ENCODE measurements at regions not wholly inside any gene's neighbourhood (a gene's known extent, or its start where the extent isn't known, plus 50 kb on each side); places are given as distances from the start of the nearest gene placed in this dataset.

DNA sequence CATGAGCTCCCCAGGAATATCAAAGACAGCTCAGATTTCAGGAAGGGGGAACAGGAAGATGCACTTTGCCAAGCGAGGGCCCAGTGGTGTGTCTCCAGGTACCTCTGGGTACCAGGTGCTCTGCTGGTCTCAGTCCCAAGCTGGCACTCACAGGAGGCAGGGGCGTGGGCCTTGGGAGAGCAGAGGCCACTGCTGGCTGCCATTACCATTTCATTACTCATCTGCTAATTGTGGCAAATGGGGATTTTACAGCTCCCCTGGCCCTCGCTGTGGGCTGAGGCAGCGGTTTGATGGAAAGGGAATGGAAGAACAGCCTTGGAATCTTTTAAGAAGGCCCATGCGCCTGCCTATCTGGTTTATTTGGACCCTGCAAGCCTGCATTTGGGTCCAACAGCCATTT is 192.0 kb upstream of the NAV2 start:
- Mint-ChIP-seq H3K27me3 (ENCODE audit: low read depth) (peaks cover 4% of the 10 kb centered on the region), H3K4me3 (no peak overlapping the region), H3K4me1 (ENCODE audit: low read depth) (no peaks in the 10 kb centered on the region), H3K36me3 (ENCODE audit: insufficient read depth) (no peaks in the 10 kb centered on the region), H3K9me3 (no peaks in the 10 kb centered on the region)
- ATAC-seq, result no peak
- DNase-seq, result no peak

DNA sequence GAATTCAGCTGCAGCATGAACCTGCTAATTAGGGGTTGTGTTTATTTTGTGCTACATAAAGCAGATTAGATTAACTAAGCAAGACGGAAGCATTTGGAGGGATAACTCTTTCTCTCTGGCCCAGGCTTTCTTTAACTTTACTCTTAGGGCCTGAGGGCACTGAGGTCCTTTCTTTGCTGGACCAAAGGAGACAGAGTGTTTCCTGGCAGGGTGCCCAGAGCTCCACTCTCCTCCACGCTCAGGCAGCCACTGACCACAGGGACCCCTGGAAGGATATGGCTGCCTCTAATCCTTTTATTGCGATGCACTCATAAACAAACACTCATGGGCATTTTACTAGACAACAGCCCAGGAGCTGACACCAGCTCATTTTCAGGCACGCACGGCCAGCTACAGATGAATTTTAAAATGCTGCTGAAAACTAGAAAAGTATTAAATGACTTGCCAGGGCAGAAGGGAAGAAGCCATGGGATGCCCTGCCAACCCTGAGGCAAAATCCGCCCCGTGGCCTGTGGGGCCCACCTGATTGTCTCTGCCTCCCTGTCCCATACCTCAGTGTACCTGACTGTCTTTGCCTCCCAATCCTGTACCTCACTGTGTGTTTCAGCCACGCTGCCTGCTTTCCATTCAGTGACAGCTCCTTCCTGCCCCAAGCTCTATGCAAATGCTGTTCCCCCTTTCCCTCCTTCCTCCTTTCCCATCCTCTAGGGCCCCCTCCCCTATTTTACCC is 192.6 kb upstream of the NAV2 start:
- ATAC-seq, result no peak
- peaks cover 2% of the 10 kb centered on the region for H3K27me3 Mint-ChIP-seq (ENCODE audit: low read depth)
- H3K36me3 Mint-ChIP-seq (ENCODE audit: insufficient read depth), result no peaks in the 10 kb centered on the region
- no peaks in the 10 kb centered on the region for H3K9me3 Mint-ChIP-seq
- DNase-seq, result no peak
- no peaks in the 10 kb centered on the region for H3K4me1 Mint-ChIP-seq (ENCODE audit: low read depth)
- no peak overlapping the region for H3K4me3 Mint-ChIP-seq

DNA sequence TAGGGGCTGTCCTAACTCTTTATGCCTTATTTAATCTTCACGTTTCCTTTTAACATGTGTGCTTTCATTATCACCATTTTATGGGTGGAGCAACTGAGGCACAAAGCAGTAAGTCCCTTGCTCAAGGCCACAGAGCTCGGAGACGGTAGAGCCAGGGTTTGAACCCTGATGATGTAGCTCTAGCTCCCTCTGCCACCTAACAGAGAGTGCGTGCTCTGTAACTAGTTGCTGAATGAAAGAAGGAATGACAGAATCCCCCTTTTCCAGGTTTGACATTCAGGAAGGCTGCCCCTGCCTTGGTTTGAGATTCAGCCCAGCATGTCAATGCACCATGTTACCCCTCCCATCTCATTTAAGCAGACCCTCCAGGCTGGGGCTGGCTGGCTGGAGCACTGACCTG is 193.3 kb upstream of the NAV2 start:
- H3K27me3 Mint-ChIP-seq (ENCODE audit: low read depth), result peaks cover 2% of the 10 kb centered on the region
- no peaks in the 10 kb centered on the region for H3K9me3 Mint-ChIP-seq
- no peak overlapping the region for H3K4me3 Mint-ChIP-seq
- DNase-seq (no peak), ATAC-seq (no peak)
- H3K36me3 Mint-ChIP-seq (ENCODE audit: insufficient read depth), result no peaks in the 10 kb centered on the region
- H3K4me1 Mint-ChIP-seq (ENCODE audit: low read depth), result no peaks in the 10 kb centered on the region

DNA sequence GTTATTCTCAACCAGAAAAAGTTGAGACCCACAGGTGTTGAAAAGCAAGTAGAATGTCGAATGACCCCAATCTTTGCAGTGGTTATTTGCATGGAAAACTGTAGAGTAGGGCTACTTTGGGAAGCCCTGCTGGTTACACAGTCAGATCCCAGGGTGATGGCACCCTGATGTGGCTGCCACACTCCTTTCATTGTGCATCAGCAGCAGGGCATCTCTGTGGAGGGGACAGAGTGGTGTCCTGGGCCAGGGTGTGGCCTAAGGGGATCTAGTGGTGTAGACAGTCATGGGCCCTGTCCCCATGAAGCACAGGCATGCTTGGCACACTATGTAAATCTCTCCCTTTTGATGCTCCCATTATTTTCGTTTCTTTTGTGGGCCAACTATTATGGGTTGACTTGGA is 199.4 kb upstream of the NAV2 start:
- DNase-seq (no peak), ATAC-seq (no peak)
- Mint-ChIP-seq H3K9me3 (no peaks in the 10 kb centered on the region), H3K36me3 (ENCODE audit: insufficient read depth) (no peaks in the 10 kb centered on the region), H3K4me1 (ENCODE audit: low read depth) (no peaks in the 10 kb centered on the region), H3K4me3 (no peak overlapping the region), H3K27me3 (ENCODE audit: low read depth) (peaks cover 24% of the 10 kb centered on the region)

DNA sequence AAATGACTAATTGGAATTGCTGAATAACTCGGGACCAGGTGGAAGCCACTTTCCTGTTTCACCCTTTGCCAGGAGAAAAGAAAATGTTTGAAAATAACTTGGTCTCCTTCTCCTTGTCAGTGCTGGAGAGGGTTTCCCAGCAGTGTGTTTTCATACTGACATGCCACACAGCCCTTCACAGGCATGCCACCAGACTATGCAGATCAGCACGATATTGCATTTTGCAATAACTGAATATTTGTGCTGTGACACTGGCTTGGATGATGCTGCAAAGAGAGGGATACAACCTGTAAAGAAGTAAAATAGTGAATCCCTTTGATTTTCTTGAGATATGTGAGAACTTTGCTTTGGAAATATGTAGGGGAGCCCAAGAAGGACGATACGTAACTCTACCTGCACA is 200.0 kb upstream of the NAV2 start:
- no peaks in the 10 kb centered on the region for H3K4me1 Mint-ChIP-seq (ENCODE audit: low read depth)
- ATAC-seq (no peak), DNase-seq (no peak)
- no peaks in the 10 kb centered on the region for H3K9me3 Mint-ChIP-seq
- H3K4me3 Mint-ChIP-seq, result no peak overlapping the region
- no peaks in the 10 kb centered on the region for H3K36me3 Mint-ChIP-seq (ENCODE audit: insufficient read depth)
- H3K27me3 Mint-ChIP-seq (ENCODE audit: low read depth), result peaks cover 24% of the 10 kb centered on the region

DNA sequence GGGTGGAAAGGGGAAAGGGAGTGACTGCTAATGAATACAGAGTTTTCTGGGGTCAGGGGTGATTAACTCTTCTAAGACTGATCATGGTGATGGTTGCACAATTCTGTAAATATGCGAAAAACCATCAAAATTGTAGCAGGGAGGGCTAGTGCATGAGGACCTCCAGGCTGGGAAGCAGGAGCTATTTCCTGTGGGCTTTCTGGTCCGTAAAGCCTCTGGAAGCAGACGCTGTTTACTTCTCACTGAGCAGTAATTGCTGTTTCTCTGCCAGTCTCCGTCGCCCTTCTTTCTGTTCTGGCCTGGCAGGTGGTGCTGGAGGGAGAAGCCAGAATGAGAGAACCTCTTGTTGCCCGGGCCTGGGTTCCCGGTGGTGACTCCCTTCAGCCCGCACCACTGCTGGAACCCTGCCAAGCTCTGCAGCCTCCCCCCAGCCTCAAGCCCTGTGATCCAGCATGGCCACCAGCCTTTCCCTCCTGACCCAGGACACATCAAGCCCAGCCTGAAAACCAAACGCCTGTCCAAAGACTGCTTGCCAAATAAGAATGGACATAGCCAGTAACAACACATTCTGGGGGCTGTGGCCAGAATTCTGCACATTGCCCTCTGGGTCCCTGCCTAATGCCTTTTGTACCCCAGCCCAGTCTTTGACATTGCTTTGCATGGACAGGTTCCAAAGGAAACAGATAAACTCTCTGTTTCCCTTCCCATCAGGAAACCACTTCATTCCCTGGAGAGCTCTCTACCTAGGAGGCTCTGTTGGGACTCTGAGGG is 201.0 kb upstream of the NAV2 start:
- no peak for ATAC-seq

DNA sequence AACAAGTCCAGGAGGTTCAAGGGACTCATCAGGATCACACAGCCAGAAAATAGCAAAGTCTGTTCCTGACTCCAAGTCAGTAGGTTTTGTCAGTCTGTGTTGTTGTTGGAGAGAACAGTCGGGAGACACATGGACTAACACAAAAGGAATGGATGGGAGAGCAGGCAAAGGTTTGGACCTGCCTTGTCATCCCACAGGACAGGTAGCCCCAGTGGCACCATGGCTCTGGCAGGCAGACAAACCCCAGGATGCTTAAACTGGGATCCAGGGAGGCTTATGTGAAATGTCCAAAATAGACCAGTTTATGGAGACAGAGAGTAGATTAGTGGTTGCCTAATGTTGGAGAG is 201.6 kb upstream of the NAV2 start:
- Mint-ChIP-seq H3K9me3 (no peaks in the 10 kb centered on the region), H3K4me3 (no peak overlapping the region), H3K4me1 (ENCODE audit: low read depth) (no peaks in the 10 kb centered on the region), H3K36me3 (ENCODE audit: insufficient read depth) (no peaks in the 10 kb centered on the region), H3K27me3 (ENCODE audit: low read depth) (peaks cover 26% of the 10 kb centered on the region)
- no peak for DNase-seq
- ATAC-seq, result no peak

More for the DNA sequence above, 201.0 kb upstream of the NAV2 start:
- Mint-ChIP-seq H3K9me3 (no peaks in the 10 kb centered on the region), H3K4me3 (no peak overlapping the region), H3K36me3 (ENCODE audit: insufficient read depth) (no peaks in the 10 kb centered on the region), H3K27me3 (ENCODE audit: low read depth) (peaks cover 24% of the 10 kb centered on the region), H3K4me1 (ENCODE audit: low read depth) (no peaks in the 10 kb centered on the region)
- DNase-seq, result no peak

DNA sequence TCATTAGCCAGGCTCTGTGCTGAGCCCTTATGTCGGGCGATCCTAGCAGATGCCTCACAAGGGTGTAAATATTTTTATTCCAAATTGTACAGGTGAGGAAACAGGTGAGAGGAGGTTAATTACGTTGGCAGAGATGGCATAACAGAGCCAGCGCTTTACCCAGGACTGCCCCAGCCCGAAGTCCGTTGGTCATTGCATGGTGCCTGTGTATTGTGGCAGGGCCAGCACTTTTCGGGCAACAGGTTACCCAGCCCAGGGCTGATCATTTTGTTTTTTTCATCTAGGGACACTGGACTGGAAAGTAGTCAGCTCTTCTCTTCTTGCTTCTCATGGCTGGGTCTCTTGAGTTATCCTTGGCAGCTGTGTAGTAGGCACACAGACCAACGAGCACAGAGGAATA is 202.2 kb upstream of the NAV2 start:
- Mint-ChIP-seq H3K9me3 (no peaks in the 10 kb centered on the region), H3K36me3 (ENCODE audit: insufficient read depth) (no peaks in the 10 kb centered on the region), H3K27me3 (ENCODE audit: low read depth) (peaks cover 24% of the 10 kb centered on the region), H3K4me1 (ENCODE audit: low read depth) (no peaks in the 10 kb centered on the region), H3K4me3 (no peak overlapping the region)
- ATAC-seq (no peak), DNase-seq (no peak)

DNA sequence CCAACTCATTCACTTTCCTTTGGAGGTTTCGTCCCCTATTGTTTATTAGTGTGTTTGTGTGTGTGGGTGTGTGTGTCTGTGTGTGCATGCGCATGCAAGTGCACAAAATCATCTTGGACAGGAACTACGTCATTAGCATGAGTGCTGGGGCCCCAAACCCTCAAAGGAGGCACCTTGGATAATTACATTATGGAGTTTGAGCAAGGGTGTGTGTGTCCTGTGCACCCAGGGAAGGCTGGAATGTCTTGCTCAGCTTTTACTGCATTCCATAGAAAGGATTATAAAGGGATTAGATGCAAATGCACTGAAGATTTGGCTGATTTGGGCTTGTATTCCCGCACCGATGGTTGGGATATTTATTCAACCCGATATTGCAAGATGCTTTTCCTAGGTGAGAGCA is 203.4 kb upstream of the NAV2 start:
- DNase-seq (no peak), ATAC-seq (no peak)
- no peaks in the 10 kb centered on the region for H3K9me3 Mint-ChIP-seq
- H3K4me3 Mint-ChIP-seq, result no peak overlapping the region
- H3K27me3 Mint-ChIP-seq (ENCODE audit: low read depth), result peaks cover 22% of the 10 kb centered on the region
- no peaks in the 10 kb centered on the region for H3K4me1 Mint-ChIP-seq (ENCODE audit: low read depth)
- H3K36me3 Mint-ChIP-seq (ENCODE audit: insufficient read depth), result no peaks in the 10 kb centered on the region

DNA sequence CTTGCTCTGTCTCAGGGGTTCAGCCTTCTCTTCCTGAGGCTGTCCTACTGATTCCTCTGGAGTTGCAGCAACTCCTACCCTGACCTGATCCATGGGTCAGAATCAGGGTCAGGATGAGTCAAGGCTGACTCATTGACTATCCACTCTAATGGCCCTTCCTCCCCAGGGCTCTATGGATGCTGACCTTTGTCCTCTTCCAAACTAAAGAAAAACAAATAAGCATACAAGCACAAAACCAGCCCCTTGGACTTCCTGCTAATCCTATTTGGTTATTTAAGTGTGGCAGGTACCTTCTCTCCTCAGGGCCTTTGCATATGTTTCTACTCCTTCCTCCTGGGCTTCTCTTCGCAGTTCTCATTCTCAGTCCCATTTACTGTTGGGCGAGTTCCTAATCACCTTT is 204.5 kb upstream of the NAV2 start:
- Mint-ChIP-seq H3K27me3 (ENCODE audit: low read depth) (peaks cover 18% of the 10 kb centered on the region), H3K4me1 (ENCODE audit: low read depth) (no peaks in the 10 kb centered on the region), H3K4me3 (no peak overlapping the region), H3K36me3 (ENCODE audit: insufficient read depth) (no peaks in the 10 kb centered on the region), H3K9me3 (no peaks in the 10 kb centered on the region)
- ATAC-seq, result no peak
- DNase-seq, result no peak

DNA sequence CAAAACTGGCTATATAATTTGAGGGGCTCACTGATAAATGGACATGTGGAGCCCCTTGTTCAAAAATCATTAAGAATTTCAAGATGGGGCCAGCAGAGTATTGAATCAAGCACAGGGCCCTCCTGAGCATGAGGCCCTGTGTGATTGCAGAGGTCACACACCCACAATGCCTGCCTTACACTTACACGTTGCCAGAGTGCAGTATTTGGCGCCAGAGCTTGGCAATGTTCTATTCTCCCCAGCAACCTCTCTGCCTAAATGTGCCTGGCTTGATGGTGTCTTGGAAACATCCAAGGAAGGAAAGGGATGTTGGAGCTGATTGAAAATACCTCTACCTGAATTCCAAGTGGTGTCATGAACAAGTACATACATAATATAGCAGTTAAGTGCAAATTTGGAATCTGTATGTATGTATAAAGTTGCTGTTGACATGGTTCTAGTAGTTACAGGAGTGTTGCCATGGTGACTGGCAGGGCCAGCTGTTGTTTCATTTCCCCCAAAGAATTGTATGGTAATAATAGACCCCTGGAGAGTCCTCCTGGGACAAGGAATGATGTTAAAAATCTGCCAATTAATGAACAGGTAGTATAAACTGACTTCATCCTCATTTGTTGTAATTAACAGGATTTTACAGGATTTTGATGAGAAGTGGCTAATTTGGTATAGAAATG is 205.7 kb upstream of the NAV2 start:
- Mint-ChIP-seq H3K9me3 (no peaks in the 10 kb centered on the region), H3K4me3 (no peak overlapping the region), H3K27me3 (ENCODE audit: low read depth) (peaks cover 14% of the 10 kb centered on the region), H3K36me3 (ENCODE audit: insufficient read depth) (no peaks in the 10 kb centered on the region), H3K4me1 (ENCODE audit: low read depth) (no peaks in the 10 kb centered on the region)
- ATAC-seq (no peak), DNase-seq (no peak)

DNA sequence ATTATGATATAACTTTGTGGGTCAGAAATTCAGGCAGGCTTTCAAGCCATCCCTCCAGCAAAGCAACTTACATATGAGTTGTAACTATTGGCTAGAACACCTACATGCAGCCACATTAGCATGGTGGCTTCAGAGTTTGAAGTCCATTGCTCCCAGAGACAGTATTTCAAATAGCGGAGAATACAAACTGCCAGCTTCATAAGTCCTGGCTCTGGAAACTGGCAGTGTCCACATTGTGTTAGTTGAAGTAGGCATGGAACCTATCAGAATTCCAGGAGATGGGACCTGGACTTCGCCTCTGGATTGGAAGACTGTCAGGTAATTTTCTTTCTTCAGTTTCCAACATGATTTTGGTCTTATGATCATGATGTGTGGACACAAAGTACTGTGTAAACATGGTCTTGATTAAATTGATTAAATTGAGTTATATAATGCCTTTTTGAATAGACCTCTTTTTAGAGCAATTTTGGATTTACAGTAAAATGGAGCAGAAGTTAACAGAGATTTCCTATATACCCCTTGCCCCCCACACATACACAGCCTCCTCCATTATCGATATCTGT is 209.9 kb upstream of the NAV2 start:
- DNase-seq (no peak), ATAC-seq (no peak)
- H3K9me3 Mint-ChIP-seq, result no peaks in the 10 kb centered on the region
- H3K4me1 Mint-ChIP-seq (ENCODE audit: low read depth), result no peaks in the 10 kb centered on the region
- H3K27me3 Mint-ChIP-seq (ENCODE audit: low read depth), result peaks cover 2% of the 10 kb centered on the region
- no peaks in the 10 kb centered on the region for H3K36me3 Mint-ChIP-seq (ENCODE audit: insufficient read depth)
- H3K4me3 Mint-ChIP-seq, result no peak overlapping the region

DNA sequence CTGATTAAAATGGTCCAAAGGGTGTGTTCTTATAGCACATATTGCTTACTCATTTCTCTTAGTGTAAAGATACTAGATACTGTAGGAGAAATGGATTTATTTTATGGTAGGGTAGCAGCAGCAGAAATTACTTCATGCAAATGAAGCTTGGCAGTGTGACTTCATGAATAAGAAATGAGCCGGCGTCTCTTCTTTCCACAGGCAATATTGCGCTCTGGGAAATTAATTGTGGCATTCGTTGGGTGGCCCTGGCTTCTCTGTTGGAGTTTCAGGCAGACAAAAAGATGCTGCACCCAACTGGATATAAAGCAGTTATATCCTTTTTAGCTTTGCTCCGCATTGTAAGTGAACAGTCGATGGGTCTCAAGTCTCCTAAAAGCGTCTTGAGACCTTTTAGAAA is 211.0 kb upstream of the NAV2 start:
- no peak for ATAC-seq
- Mint-ChIP-seq H3K27me3 (ENCODE audit: low read depth) (peaks cover 2% of the 10 kb centered on the region), H3K9me3 (no peaks in the 10 kb centered on the region), H3K4me3 (no peak overlapping the region), H3K36me3 (ENCODE audit: insufficient read depth) (no peaks in the 10 kb centered on the region), H3K4me1 (ENCODE audit: low read depth) (no peaks in the 10 kb centered on the region)
- no peak for DNase-seq

DNA sequence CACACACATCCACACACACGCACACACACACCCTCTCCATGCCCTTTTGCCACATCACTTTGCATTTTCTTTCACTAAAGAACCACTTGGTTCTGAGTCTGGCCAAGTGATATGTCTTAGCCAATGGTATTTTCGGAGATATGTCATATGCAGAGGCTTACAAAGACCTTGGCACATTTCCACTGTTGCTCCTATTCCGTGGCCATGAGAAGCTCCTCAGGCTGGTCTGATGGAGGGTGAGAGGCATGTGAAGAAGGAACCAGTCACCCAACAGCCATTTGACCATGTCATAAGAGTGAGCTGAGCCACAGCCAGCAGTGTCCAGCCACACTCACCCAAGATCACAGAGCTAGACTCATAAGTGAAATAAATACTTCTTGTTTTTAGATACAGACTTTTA is 212.6 kb upstream of the NAV2 start:
- ATAC-seq, result no peak
- Mint-ChIP-seq H3K36me3 (ENCODE audit: insufficient read depth) (no peaks in the 10 kb centered on the region), H3K27me3 (ENCODE audit: low read depth) (peaks cover 3% of the 10 kb centered on the region), H3K9me3 (no peaks in the 10 kb centered on the region), H3K4me1 (ENCODE audit: low read depth) (no peaks in the 10 kb centered on the region), H3K4me3 (no peak overlapping the region)
- no peak for DNase-seq
